Liver (tissue), 8 donors: ENCODE measurements at regions not wholly inside any gene's neighbourhood (a gene's known extent, or its start where the extent isn't known, plus 50 kb on each side); places are given as distances from the start of the nearest gene placed in this dataset.

Source experiments
- DNase-seq: peaks from one replicate; pipeline ENCODE4 v3.0.0-alpha.2; 2017; ENCODE audit warnings: low spot score
- H3K27ac ChIP-seq, 2 donors: one replicate each; pipeline ENCODE4 v1.7.0; 2013; ENCODE audit warnings: inconsistent platforms in 2 of 2, low read length in 2 of 2, control low read depth in 1 of 2, low read depth in 1 of 2, mild to moderate bottlenecking in 1 of 2
- H3K27me3 ChIP-seq, 4 donors: one replicate each; pipeline versions ENCODE4 v1.6.1 to v1.7.0; 2013; ENCODE audit warnings: low read length in 3 of 4, inconsistent platforms in 1 of 4, mild to moderate bottlenecking in 1 of 4, moderate library complexity in 1 of 4; ENCODE audit not compliant: control insufficient read depth in 4 of 4, insufficient read depth in 4 of 4
- H3K36me3 ChIP-seq, 4 donors: one replicate each; pipeline versions ENCODE4 v1.6.1 to v1.7.0; 2013; ENCODE audit warnings: low read length in 3 of 4, mild to moderate bottlenecking in 3 of 4, low read depth in 1 of 4, moderate library complexity in 1 of 4; ENCODE audit not compliant: control insufficient read depth in 4 of 4, insufficient read depth in 3 of 4
- H3K4me1 ChIP-seq, 4 donors: one replicate each; pipeline versions ENCODE4 v1.6.1 to v1.7.0; 2013; ENCODE audit warnings: low read length in 3 of 4, mild to moderate bottlenecking in 3 of 4, moderate library complexity in 1 of 4; ENCODE audit not compliant: control insufficient read depth in 4 of 4, insufficient read depth in 4 of 4
- H3K4me3 ChIP-seq, 3 donors: one replicate each; pipeline versions ENCODE4 v1.6.1 to v1.7.0; 2013; ENCODE audit warnings: low read length in 3 of 3, control low read depth in 1 of 3, low read depth in 1 of 3, mild to moderate bottlenecking in 1 of 3
- H3K9ac ChIP-seq, 2 donors: one replicate each; pipeline ENCODE4 v1.7.0; 2013; ENCODE audit warnings: low read length in 2 of 2, mild to moderate bottlenecking in 2 of 2, moderate library complexity in 2 of 2, control low read depth in 1 of 2, low read depth in 1 of 2
- H3K9me3 ChIP-seq, 4 donors: one replicate each; pipeline versions ENCODE4 v1.6.1 to v1.7.0; 2013; ENCODE audit warnings: low read length in 3 of 4; ENCODE audit not compliant: control insufficient read depth in 4 of 4
- EGR1 ChIP-seq, 2 donors: IDR thresholded peaks; 2 replicates each; pipeline ENCODE4 v1.6.1; 2016 to 2018; ENCODE audit warnings: antibody characterized with exemption in 2 of 2, low read depth in 2 of 2
- FOXA1 ChIP-seq: IDR thresholded peaks from 2 replicates; pipeline ENCODE4 v1.6.1; 2016; ENCODE audit warnings: antibody characterized with exemption
- FOXA2 ChIP-seq: IDR thresholded peaks from 2 replicates; pipeline ENCODE4 v1.6.1; 2016; ENCODE audit warnings: antibody characterized with exemption
- GABPA ChIP-seq, 2 donors: IDR thresholded peaks in 1 of 2; conservative IDR thresholded peaks in 1 of 2; 2 replicates each; pipeline ENCODE4 v1.6.1; 2016; ENCODE audit warnings: antibody characterized with exemption in 2 of 2, mild to moderate bottlenecking in 1 of 2, moderate library complexity in 1 of 2
- HNF4G ChIP-seq: IDR thresholded peaks from 2 replicates; pipeline ENCODE4 v1.6.1; 2016; ENCODE audit warnings: antibody characterized with exemption
- JUND ChIP-seq, 2 donors: IDR thresholded peaks; 2 replicates each; pipeline ENCODE4 v1.6.1; 2016; ENCODE audit warnings: antibody characterized with exemption in 2 of 2
- NR2F2 ChIP-seq: IDR thresholded peaks from 2 replicates; pipeline ENCODE4 v1.6.1; 2016; ENCODE audit warnings: antibody characterized with exemption
- RAD21 ChIP-seq, 2 donors: IDR thresholded peaks; 2 replicates each; pipeline ENCODE4 v1.6.1; 2016; ENCODE audit warnings: antibody characterized with exemption in 2 of 2, mild to moderate bottlenecking in 2 of 2
- RXRA ChIP-seq, 2 donors: IDR thresholded peaks; 2 replicates each; pipeline ENCODE4 v1.6.1; 2017 to 2018; ENCODE audit warnings: antibody characterized with exemption in 2 of 2, mild to moderate bottlenecking in 1 of 2
- SP1 ChIP-seq: IDR thresholded peaks from 2 replicates; pipeline ENCODE4 v1.6.1; 2018; ENCODE audit warnings: antibody characterized with exemption, mild to moderate bottlenecking
- TAF1 ChIP-seq: conservative IDR thresholded peaks from 2 replicates; pipeline ENCODE4 v1.6.1; 2016; ENCODE audit warnings: antibody characterized with exemption, mild to moderate bottlenecking
- YY1 ChIP-seq: IDR thresholded peaks from 2 replicates; pipeline ENCODE4 v1.6.1; 2016; ENCODE audit warnings: antibody characterized with exemption, mild to moderate bottlenecking
- ZBTB33 ChIP-seq: IDR thresholded peaks from 2 replicates; pipeline ENCODE4 v1.6.1; 2016; ENCODE audit warnings: antibody characterized with exemption
- whole genome bisulfite sequencing: extraction: QIAGEN DNeasy Blood & Tissue Kit; methylation state at CpG from one replicate; pipeline ENCODE4 v1.1.7; 2013; 5-methylcytosine and 5-hydroxymethylcytosine counted together
- TF ChIP-seq, protein P1 (sequence below): IDR thresholded peaks from 2 replicates; pipeline ENCODE4 v1.6.1; 2016; ENCODE audit warnings: antibody characterized with exemption
- TF ChIP-seq, protein P2 (sequence below): fragments of 150-350 bp; IDR thresholded peaks from 2 replicates; pipeline ENCODE4 v1.5.1; 2017; ENCODE audit warnings: improper control_type of control experiment, low read depth, low read length; ENCODE audit not compliant: missing input control
- donor health status: healthy.
- donor health status: healthy.
- donor health status: healthy.
- donor health status: healthy.
- donor health status: healthy.

DNA sequence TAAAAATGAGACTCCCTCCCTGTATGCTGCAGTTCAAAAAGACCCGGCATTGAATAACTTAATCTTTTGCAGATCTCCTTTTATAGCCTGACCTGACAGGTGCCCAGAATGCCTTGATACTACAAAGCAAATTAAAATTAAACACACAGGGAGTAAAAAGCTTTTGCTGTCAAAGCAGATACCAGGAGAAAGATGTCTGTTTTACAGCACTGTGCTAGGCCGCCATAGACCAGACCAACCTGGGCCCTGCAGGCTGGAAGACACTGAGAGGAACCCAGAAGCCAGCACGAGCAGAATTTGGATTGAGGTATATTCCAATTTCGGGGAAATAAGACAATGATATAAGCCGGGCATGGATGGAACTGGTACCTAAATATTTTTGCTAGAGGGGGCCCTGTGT, 602.8 kb upstream of the SOX11 start:
- Histone ChIP-seq H3K27ac (no peak overlapping the region), H3K4me1 (no peaks in the 10 kb centered on the region), H3K36me3 (no peaks in the 10 kb centered on the region), H3K4me3 (no peak overlapping the region), H3K9ac (no peak overlapping the region), H3K27me3 (no peaks in the 10 kb centered on the region), H3K9me3 (no peaks in the 10 kb centered on the region)
- 70% methylated on average over 5 of the region's 5 CpGs for WGBS
- no peak for DNase-seq
- no peak for TF ChIP-seq FOXA2
- no peak for TF ChIP-seq RAD21 (IDR thresholded peaks at IDR 0.05)
- TF ChIP-seq JUND (IDR thresholded peaks at IDR 0.05) = no peak
- TF ChIP-seq NR2F2 = no peak
- no peak for TF ChIP-seq ZBTB33
- TF ChIP-seq SP1 = no peak
- TF ChIP-seq, protein P1, sequence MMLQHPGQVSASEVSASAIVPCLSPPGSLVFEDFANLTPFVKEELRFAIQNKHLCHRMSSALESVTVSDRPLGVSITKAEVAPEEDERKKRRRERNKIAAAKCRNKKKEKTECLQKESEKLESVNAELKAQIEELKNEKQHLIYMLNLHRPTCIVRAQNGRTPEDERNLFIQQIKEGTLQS = no peak
- TF ChIP-seq GABPA (IDR thresholded peaks at IDR 0.05 in 1 of 2, conservative IDR thresholded peaks at IDR 0.05 in 1 of 2) = no peak

DNA sequence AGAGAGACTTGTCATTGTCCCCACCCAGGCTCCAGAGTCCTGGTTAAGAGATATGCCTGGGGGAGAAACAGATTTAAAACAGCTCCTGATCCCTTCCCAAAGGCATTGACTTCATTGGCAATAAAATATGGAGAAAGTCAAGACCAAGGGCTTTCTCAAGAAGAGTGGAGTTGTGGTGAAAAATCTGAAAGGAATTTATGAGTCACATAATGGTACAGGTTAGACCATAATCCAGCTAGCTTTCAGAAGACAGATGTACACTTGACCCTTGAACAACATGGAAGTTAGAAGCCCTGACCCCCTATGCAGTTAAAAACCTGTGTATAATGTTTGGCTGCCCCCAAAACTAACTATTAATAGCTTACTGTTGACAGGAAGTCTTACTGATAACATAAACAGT, 599.1 kb upstream of the SOX11 start:
- no peaks in the 10 kb centered on the region for H3K9me3 ChIP-seq
- TF ChIP-seq, protein P1 = no peak
- TF ChIP-seq FOXA1 (no peak), FOXA2 (no peak), NR2F2 (no peak), TAF1 (no peak), RXRA (IDR thresholded peaks at IDR 0.05) (no peak)
- TF ChIP-seq, protein P2, sequence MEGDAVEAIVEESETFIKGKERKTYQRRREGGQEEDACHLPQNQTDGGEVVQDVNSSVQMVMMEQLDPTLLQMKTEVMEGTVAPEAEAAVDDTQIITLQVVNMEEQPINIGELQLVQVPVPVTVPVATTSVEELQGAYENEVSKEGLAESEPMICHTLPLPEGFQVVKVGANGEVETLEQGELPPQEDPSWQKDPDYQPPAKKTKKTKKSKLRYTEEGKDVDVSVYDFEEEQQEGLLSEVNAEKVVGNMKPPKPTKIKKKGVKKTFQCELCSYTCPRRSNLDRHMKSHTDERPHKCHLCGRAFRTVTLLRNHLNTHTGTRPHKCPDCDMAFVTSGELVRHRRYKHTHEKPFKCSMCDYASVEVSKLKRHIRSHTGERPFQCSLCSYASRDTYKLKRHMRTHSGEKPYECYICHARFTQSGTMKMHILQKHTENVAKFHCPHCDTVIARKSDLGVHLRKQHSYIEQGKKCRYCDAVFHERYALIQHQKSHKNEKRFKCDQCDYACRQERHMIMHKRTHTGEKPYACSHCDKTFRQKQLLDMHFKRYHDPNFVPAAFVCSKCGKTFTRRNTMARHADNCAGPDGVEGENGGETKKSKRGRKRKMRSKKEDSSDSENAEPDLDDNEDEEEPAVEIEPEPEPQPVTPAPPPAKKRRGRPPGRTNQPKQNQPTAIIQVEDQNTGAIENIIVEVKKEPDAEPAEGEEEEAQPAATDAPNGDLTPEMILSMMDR = no peak

DNA sequence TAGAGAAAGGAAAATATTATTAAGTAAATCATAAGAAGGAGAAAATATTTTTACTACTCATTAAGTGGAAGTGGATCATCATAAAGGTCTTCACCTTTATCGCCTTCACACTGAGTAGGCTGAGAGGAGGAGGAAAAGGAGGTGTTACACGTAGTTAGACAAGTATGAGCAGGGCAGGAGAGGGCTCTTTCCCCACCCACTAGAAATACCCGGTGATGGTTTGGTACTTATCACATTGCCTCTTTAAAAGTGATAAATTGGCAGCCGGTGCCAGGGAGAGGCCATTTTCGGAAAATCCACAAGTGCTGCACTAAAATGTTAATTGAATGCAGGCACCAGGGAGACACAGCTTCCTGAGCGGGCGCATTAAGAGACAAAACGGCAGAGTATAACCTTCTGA, 598.7 kb upstream of the SOX11 start:
- no peaks in the 10 kb centered on the region for H3K27me3 ChIP-seq
- WGBS = 69% methylated on average over 8 of the region's 8 CpGs
- TF ChIP-seq FOXA1 (no peak), HNF4G (no peak), YY1 (no peak), SP1 (no peak), RXRA (IDR thresholded peaks at IDR 0.05) (no peak), FOXA2 (no peak), EGR1 (IDR thresholded peaks at IDR 0.05; ENCODE audit: low read depth in 2 of 2) (no peak), TAF1 (no peak)
- no peaks in the 10 kb centered on the region for H3K4me1 ChIP-seq
- no peak overlapping the region for H3K27ac ChIP-seq
- H3K36me3 ChIP-seq = no peaks in the 10 kb centered on the region
- no peaks in the 10 kb centered on the region for H3K9me3 ChIP-seq
- no peak overlapping the region for H3K9ac ChIP-seq
- no peak overlapping the region for H3K4me3 ChIP-seq
- DNase-seq = no peak

More for the DNA sequence above, 599.1 kb upstream of the SOX11 start:
- Histone ChIP-seq H3K4me1 (no peaks in the 10 kb centered on the region), H3K4me3 (no peak overlapping the region), H3K27me3 (no peaks in the 10 kb centered on the region), H3K27ac (no peak overlapping the region), H3K36me3 (no peaks in the 10 kb centered on the region), H3K9ac (no peak overlapping the region)
- DNase-seq = no peak
